ENCODE measurements at regions not wholly inside any gene's neighbourhood (a gene's known extent, or its start where the extent isn't known, plus 50 kb on each side); places are given as distances from the start of the nearest gene placed in this dataset.
A peak's percentile ranks its signal among the peaks of the same experiment; 100 is the strongest.
"Not testable (repeated sequence)": the region's sequence is repeated elsewhere in the genome, so short reads cannot be mapped to it uniquely, and the experiment has no call there.

DNA sequence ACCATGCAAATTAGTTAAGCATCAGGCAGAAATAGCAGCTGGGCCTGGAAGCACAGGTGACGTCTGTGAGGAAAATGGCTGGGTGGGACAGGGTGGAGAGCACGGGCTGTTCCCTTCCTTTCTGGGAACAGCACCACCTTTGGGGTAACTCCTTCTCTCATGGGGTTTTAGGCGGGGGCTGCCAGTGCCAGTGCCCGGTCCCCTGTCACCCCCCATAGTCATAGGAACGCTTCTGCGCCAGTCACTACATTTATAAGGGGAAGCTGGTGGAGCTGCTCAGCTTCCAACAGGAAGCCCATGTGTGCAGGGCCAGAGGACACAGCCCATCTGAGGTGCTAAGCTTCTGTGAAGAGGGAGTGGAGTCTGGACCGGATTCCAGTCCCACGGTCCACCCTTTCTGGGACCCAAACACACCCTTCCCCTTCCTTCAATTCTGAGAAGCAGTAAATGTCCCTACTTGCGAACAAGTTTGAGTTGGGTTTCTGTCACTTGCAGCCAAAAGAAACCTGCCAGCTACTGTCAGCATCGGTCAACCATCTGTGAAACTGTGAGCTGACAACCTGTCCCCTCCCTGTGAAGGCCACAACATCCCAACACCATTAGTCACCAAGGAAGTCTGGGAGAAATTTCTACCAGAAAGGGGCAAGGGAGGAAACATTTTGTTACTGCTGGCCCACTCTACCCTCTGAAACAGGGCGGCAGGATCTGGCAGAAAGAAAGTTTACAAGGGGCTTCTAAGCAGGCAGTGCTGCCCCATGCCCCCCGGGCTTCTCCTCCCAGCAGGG lies 86.0 kb upstream of the AMZ2 start:
- H3K27ac ChIP-seq = no peak overlapping the region
- no peaks in the 10 kb centered on the region for H3K36me3 ChIP-seq
- no peaks in the 10 kb centered on the region for H3K27me3 ChIP-seq
- no peaks in the 10 kb centered on the region for H3K9me3 ChIP-seq
- no peak for TF ChIP-seq POLR2AphosphoS5 (IDR thresholded peaks at IDR 0.05)
- no peak for TF ChIP-seq EP300 (IDR thresholded peaks at IDR 0.05)
- no peaks in the 10 kb centered on the region for H3K4me1 ChIP-seq
- 73% methylated on average over 12 of the region's 12 CpGs for WGBS
- H3K4me3 ChIP-seq = no peak overlapping the region
- no peak for DNase-seq (ENCODE audit: low spot score in 2 of 2)

DNA sequence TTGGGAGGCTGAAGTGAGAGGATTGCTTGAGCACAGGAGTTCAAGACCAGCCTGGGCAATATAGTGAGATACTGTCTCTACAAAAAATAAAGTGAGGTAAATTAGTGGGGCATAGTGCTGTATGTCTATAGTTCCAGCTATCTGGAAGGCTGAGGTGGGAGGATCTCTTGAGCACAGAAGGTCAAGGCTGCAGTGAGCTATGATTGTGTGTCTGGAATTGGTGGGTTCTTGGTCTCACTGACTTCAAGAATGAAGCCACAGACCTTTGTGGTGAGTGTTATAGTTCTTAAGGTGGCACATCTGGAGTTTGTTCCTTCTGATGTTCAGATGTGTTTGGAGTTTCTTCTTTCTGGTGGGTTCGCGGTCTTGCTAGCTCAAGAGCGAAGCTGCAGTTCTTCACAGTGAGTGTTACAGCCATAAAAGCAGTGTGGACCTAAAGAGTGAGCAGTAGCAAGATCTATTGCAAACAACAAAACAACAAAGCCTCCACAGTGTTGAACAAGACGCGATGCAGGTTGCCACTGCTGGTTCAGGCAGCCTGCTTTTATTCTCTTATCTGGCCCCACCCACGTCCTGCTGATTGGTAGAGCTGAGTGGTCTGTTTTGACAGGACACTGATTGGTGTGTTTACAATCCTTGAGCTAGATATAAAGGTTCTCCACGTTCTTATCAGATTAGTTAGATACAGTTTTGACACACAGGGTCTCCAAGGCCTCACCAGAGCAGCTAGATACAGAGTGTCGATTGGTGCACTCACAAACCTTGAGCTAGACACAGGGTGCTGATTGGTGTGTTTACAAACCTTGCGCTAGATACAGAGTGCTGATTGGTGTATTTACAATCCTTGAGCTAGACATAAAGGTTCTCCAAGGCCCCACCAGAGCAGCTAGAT lies 79.3 kb upstream of the AMZ2 start:
- not testable (repeated sequence) for H3K36me3 ChIP-seq; H3K27me3 ChIP-seq; DNase-seq (ENCODE audit: low spot score in 2 of 2); H3K9me3 ChIP-seq; H3K4me1 ChIP-seq; H3K4me3 ChIP-seq; H3K27ac ChIP-seq
- WGBS = 77% methylated on average over 9 of the region's 9 CpGs

DNA sequence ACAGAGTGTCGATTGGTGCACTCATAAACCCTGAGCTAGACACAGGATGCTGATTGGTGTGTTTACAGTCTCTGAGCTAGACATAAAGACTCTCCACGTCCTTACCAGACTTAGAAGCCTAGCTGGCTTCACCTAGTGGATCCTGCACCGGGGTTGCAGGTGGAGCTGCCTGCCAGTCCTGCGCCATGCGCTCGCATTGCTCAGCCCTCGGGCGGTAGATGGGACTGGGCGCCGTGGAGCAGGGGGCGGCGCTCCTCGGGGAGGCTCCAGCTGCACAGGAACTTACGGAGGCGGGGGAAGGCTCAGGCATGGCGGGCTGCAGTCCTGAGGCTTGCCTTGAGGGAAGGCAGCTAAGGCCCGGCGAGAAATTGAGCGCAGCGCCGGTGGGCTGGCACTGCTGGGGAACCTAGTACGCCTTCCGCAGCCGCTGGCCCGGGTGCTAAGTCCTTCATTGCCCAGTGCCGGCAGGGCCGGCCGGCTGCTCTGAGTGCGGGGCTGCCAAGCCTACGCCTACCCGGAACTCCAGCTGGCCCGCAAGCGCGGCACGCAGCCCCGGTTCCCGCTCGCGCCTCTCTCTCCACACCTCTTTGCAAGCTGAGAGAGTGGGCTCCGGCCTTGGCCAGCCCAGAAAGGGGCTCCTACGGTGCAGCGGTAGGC lies 78.5 kb upstream of the AMZ2 start:
- 76% methylated on average over 18 of the region's 42 CpGs for WGBS
- not testable (repeated sequence) for H3K27me3 ChIP-seq; H3K4me1 ChIP-seq; H3K4me3 ChIP-seq; DNase-seq (ENCODE audit: low spot score in 2 of 2); H3K36me3 ChIP-seq; H3K9me3 ChIP-seq; H3K27ac ChIP-seq

DNA sequence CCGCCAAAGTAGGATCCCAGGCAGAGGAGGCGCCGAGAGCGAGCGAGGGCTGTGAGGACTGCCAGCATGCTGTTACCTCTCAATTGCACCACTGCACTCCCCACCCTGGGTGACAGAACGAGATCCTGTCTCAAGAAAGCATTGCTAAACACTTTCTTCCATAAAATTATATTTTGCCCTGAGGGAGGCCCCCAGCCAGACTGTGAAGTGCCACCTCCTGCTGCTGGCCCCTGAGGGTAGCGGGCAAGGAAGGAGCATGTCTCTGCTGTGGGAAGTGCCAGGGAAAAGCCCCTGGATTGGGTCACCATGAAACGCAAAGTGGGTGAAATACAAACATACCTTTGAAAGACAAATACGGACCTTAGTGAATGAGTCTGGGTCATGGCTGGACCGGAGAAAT lies 78.0 kb upstream of the AMZ2 start:
- TF ChIP-seq POLR2AphosphoS5 (IDR thresholded peaks at IDR 0.05) (no peak), POLR2A (IDR thresholded peaks at IDR 0.05) (no peak), EP300 (IDR thresholded peaks at IDR 0.05) (no peak)
- TF ChIP-seq, protein P1, sequence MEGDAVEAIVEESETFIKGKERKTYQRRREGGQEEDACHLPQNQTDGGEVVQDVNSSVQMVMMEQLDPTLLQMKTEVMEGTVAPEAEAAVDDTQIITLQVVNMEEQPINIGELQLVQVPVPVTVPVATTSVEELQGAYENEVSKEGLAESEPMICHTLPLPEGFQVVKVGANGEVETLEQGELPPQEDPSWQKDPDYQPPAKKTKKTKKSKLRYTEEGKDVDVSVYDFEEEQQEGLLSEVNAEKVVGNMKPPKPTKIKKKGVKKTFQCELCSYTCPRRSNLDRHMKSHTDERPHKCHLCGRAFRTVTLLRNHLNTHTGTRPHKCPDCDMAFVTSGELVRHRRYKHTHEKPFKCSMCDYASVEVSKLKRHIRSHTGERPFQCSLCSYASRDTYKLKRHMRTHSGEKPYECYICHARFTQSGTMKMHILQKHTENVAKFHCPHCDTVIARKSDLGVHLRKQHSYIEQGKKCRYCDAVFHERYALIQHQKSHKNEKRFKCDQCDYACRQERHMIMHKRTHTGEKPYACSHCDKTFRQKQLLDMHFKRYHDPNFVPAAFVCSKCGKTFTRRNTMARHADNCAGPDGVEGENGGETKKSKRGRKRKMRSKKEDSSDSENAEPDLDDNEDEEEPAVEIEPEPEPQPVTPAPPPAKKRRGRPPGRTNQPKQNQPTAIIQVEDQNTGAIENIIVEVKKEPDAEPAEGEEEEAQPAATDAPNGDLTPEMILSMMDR (IDR thresholded peaks at IDR 0.05) = no peak
- H3K27ac ChIP-seq = no peak overlapping the region
- H3K9me3 ChIP-seq = no peaks in the 10 kb centered on the region
- H3K27me3 ChIP-seq = no peaks in the 10 kb centered on the region
- 85% methylated on average over 4 of the region's 10 CpGs for WGBS
- DNase-seq (ENCODE audit: low spot score in 2 of 2) = no peak
- no peaks in the 10 kb centered on the region for H3K36me3 ChIP-seq
- H3K4me1 ChIP-seq = peaks cover 3% of the 10 kb centered on the region
- no peak overlapping the region for H3K4me3 ChIP-seq

DNA sequence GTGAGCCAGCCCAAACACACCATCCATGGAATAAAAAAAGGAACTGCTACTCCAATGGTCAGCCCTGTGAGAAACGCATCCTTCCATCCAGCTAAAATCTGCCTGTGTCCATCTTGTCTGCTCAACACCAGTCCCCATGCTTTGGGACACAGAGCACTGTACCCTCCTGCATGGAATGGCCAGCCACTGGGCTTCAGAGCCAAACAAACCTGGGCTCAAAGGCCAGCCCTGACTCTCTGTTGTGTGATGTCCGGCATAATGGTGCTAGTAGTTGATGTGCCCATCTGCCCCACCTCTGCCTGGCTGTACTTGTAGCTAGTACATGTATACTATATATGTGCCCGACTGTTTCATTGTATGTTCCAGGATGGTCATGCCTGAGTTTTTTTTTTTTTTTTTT lies 77.6 kb upstream of the AMZ2 start:
- Histone ChIP-seq H3K27me3 (no peaks in the 10 kb centered on the region), H3K27ac (no peak overlapping the region), H3K4me3 (no peak overlapping the region), H3K4me1 (peaks cover 3% of the 10 kb centered on the region), H3K9me3 (no peaks in the 10 kb centered on the region), H3K36me3 (no peaks in the 10 kb centered on the region)
- WGBS = 91% methylated on average over 3 of the region's 3 CpGs
- no peak for DNase-seq (ENCODE audit: low spot score in 2 of 2)
- TF ChIP-seq, protein P1 (IDR thresholded peaks at IDR 0.05) = no peak

DNA sequence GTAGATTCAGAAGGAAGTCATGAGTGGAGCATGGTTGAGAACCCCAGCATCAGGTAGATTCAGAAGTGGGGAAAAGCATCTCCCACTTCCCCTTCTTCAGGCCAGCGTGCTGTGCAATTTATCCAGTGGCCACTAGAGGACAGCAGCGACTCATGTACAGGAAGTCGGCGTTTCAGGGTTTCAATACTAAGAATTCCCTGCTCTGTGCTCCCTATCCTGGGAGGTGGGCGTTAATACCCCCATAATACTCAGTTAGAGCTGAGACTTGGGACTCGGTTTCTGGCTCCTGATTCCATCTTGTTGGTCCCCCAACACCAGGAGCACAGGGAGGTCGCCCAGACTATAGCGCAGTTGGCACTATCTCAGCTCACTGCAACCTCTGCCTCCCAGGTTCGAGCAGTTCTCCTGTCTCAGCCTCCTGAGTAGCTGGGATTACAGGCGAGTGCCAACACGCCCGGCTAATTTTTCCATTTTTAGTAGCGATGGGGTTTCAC lies 75.3 kb upstream of the AMZ2 start:
- DNase-seq (ENCODE audit: low spot score in 2 of 2) = peak in 1 of 2 donors; percentile 77
- no peak overlapping the region for H3K27ac ChIP-seq
- no peaks in the 10 kb centered on the region for H3K36me3 ChIP-seq
- no peak for TF ChIP-seq POLR2AphosphoS5 (IDR thresholded peaks at IDR 0.05)
- TF ChIP-seq, protein P1 (IDR thresholded peaks at IDR 0.05) = peak; percentile 94 to 97
- 12% methylated on average over 8 of the region's 13 CpGs for WGBS
- peaks cover 3% of the 10 kb centered on the region for H3K4me1 ChIP-seq
- no peaks in the 10 kb centered on the region for H3K9me3 ChIP-seq
- H3K4me3 ChIP-seq = no peak overlapping the region
- H3K27me3 ChIP-seq = no peaks in the 10 kb centered on the region
